NCI-H345 (cell line): ENCODE measurements at regions not wholly inside any gene's neighbourhood (a gene's known extent, or its start where the extent isn't known, plus 50 kb on each side); places are given as distances from the start of the nearest gene placed in this dataset.

Experiments
- DNase-seq: peaks from one replicate; lab custom pipeline; 2025; lab: John Stamatoyannopoulos, UW

DNA sequence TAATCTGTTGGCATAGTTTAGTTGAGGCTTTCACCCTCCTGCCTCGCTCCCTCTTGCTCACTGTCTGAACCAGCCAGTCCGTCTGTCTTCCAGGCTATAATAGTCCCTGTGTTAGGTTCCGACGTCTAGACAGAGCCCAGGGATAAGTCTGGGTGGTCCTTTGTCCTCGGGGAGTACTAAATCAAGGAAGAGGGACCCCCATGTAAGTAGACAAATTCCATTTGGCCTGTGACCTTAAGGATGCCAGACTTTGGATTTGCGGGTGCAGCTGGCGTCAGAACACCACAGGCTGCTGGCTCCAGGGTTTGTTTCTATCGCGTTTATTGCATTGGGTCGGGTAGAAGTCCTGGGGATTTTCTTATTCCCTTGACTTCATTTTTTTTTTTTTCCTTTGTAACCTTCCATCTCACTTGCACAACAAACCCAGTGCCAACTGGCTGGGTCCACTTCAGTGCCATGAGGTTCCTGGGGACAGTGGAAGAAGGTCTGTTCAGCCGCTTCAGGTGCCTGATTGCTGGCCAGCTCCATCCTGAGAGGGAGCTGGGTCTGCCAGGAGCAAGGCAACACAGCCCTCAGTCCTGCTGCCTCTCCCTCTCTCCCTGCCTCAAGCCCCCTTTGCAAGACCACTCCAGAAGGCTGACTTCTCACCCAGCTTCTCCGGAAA lies 95.4 kb upstream of the KLHL25 start:
- no peak for DNase-seq

DNA sequence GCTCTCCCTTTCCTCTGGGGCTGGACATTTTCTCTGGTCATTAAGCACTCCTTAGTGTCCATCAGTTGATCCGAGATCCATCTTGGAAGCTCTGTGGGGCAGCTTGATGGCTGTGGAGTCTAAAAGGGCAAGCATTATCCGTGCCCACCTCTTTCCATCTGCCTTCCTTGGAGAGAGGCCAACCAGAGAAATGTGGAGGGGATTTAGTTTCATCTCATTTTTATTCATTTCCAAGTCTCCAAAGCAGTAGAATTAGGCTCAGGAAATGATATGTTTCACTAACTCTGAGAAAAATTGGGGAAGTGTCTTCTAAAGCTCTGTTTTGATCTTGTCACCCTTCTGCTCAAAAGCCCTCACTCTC lies 95.9 kb upstream of the KLHL25 start:
- DNase-seq: no peak

DNA sequence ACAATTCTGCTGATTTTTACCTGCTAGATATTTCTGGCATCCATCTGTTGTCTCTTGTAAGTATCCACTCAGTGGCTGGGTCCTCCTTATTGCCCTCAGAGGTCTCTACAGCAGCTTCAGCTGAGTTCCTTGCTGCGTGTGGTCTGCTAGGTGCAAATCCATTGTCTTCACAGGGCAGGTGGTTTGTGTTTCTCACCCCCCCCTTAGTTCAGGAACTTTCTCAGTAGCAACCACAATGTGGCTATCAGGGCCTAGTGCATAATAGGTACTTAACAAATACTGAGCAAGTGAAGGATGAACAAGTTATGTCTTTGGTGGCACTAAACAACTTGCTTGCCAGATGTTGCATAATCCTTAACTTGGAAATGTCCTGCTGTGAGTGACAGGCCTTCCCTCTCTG lies 96.7 kb upstream of the KLHL25 start:
- no peak for DNase-seq

DNA sequence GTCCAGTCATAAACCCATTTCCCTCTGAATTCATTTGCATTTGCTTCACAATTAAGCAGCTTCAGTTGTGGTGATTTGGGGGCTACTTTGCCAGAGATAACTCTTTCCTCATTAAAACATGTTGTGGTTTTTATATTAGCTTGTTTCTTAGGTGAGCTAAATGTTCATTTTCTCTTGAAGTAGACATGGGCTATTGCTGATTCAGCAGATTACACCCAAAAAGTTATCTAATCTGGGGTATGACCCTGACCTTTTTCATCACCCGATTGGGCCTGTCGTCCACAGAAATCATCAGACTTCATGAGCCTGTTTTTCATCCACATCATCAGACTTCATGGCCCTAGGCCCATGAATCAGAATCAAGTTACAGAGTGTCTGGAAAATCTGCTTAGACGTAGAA lies 97.5 kb upstream of the KLHL25 start:
- no peak for DNase-seq

DNA sequence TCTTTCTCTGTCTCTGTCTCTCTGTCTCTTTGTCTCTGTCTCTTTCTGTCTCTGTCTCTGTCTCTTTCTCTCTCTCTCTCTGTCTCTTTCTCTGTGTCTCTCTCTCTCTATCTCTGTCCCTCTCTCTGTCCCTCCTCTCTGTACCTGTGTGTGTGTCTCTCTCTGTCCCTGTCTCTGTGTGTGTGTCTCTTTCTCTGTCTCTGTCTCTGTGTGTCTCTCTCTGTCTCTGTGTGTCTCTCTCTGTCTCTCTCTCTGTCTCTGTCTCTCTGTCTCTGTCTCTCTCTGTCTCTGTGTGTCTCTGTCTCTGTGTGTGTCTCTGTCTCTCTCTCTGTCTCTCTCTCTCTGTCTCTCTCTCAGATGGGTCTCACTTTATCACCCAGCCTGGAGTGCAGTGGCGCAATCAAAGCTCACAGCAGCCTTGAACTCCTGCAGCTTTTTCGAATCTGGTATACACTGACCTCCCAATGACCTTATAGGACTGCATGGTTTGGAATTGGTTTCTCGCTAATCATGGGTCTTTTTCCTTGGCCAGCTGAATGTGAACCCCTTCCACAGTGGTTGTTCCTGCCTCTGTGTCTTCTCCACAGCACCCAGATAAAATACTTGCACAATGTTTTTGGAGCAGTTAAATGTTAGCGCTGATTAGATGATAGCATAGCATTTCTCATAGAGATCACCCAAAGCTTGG lies 102.6 kb upstream of the KLHL25 start:
- no peak for DNase-seq

DNA sequence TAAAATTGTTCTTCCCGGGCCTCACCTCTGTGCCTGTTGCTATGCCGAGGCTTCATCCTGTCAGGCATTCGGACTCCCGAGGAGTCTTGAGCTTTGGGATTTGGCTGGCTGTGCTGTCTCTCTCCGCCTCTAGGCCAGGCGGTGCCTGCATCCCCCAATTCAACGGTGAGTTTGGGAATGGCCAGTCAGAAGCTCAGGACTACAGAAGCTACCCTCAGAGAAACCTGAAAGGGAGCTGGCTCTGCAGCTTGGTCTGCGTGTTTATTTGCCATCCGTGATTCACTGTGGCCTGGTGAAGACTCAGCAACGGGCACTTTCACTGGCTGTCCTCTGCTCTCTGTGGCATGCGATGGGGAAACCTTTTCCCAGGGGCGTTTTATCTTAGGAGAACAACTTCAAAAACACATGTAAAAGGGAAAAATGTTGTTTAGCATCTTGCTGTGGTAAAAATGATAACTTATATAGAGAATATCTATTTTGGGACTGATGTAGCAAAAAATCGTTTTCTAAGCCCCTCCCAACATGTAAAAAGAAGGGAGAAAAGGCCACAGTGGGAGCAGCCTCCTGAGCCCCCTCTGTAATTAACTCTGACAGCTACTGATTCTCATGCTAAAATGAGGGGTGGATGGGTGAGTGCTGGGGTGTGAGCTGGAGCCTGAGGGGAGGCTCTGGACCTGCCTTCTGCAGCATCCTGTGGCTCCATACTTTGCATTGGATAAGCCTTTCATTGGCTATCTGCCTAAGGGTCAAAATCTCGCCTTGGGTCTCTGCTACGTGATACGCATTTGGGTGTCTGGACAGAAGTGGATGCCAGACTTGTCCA lies 103.4 kb upstream of the KLHL25 start:
- DNase-seq: no peak

DNA sequence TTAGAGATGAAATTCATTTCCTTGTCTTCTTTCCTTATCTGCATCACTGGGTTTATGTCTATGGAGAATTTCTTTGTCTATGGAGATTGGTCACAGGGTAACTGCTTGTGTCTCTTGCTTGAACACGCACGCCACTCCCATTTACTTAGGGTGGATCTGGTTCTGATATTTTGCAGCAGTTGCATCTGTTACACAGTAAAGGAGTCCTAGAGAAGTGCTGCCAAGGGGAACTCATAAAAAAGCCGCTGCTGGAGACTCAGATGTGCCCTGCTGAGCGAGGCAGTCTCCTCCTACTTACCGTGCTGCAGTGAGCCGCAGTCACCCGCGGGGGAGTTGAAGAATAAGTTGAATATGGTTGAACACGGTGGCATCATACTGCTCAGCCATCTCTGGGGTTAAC lies 105.2 kb upstream of the KLHL25 start:
- no peak for DNase-seq

DNA sequence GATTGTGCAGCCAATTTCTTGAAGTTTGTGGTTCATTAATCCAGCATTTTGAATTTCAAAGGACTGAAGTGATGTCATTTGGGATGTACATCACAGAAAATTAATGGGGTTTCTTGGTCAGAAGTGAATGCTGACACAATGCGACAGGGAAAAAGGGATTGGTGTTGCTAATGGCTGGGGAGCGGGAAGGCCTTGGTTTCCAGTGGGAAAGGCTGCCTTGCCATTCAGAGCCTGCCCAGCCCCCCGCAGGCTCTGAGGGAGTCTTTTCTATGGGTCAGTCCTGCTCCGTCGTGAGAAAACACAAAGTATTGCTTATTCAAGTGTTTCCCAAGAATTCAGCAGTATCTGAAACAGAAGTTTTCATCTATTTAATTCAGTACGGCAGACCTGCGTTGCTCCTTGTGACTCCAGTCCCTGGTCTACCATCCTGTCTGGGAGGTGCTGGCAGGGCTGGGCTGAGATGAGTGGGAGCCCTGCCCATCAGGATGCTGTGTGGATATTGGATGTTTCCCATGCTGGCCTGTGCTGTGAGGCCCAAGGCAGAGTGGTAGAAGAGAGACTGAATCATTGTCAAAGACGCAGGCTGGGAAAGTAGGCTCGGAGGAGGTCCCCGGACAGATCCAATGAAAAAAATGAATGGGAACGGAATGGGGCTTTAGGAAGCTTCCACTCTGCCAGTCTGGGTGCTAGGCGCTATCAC lies 111.2 kb upstream of the KLHL25 start:
- no peak for DNase-seq

DNA sequence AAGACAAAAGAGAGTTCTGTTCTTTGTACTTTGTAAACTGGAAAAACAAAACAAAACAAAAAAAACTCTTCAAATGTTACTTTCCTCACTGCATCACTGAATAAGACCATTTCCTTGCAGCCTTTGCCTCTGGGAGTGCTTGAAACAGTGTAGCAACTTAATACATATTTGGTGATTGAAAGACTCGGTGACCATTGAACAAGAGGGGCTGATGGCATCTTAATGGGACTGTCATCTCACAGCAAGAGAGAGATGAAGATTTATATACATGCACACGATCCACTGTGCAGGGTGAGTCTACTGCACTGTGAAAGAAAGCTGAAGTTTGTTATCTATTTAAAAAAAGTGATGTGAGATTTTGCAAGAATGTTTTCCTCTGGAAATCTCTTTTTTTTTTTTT lies 111.9 kb upstream of the KLHL25 start:
- DNase-seq: no peak

DNA sequence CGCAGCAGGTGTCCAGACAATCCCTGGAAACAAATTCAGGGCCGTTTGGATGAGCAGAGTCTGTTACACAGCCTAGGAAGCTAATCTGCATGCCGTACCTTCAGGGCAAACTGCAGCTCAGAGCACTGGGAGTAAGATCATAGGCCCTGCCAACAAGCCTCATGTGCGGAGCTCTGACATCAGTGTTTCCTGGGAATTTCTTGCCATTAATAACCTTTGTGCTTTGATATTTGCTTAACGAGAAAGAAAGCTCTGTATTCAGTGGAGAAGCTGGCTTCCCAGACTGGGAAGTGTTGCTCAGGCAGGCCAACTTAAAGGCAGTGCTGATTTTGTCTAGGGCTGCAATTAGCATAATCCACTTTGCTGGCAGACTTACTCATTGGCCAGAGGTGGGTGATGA lies 116.1 kb upstream of the KLHL25 start:
- no peak for DNase-seq

DNA sequence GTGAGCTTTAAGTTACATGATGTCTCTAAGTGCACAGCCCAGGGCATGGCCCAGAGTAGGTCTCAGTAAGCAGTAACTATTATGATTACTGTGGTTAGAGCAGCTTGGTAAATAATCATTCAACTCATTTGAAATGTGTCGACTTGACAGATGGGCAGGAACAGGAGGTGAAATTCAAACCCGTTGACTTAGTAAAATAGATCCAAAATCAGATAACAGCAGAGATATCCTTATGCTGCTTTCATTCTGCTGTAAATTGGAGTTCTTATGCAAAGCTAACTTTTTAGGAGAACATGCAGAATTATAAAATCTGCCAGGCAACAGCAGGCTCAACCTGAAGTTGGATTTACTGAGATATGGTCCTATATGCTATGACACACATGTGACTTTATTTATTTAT lies 118.7 kb upstream of the KLHL25 start:
- DNase-seq: no peak

DNA sequence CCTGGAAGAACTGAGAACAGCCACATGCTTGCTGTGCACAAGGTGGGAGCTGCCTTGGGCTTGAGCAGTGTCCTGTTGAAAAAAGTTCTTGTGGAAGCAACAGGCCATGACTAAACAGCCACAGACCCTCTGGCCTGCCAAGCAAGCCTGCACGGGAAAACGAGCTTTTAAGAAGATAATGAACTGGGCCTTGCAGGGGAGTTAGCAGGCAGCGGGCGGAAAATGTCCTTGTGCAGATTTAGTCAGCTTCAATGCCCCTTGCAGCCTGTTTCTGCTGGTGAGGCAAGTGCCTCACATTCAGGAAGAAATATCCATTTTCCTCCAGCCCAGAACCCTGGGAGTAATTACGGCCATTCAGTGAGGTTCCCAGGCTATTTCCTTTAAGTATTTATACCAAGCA lies 126.2 kb upstream of the KLHL25 start:
- no peak for DNase-seq

DNA sequence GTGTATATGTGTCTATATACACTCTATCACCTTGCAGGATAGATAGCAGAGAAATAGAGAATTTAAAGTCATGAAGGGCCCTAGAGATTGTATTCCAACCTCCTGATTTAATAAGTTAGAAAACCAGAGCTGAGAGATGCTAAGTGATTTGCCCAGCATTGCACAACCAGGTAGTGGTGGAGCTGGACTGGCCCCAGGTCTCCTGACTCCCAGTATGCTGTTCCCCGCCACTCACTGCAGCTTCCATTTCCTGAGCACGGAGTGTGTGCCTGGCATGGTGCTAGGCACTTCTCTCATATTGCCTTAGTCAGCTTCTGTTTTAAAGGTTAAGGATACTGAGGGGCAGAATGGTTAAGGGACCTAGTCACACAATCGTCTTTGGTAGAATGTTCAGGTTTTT lies 129.4 kb upstream of the KLHL25 start:
- no peak for DNase-seq

DNA sequence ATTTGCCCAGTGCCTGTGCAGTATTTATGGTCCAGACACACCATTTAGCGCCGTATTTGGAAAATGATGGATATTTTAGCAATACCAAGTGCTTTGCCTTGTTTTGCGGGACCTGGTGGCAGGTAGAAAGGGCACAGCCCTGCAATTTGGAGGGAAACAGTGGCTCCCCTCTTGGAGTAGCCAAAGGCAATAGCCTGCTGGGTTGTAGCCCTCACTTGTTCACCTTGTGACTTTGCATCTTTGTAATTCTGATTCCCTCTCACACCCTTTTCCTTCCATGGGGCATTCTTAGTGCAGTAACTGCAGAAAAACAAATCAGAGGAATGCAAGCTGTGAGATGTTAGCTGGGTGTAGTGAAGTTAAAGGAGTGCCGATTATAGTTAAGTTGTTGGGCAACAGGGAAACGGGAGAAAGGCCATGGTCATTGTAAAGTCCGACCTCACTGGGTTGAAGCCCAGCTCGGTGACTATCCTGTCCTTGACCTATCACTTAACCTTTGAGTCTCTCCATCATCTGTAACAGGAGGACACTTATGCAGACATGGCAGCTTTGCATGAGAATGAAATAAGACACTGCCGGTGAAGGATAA lies 131.0 kb upstream of the KLHL25 start:
- DNase-seq: no peak

DNA sequence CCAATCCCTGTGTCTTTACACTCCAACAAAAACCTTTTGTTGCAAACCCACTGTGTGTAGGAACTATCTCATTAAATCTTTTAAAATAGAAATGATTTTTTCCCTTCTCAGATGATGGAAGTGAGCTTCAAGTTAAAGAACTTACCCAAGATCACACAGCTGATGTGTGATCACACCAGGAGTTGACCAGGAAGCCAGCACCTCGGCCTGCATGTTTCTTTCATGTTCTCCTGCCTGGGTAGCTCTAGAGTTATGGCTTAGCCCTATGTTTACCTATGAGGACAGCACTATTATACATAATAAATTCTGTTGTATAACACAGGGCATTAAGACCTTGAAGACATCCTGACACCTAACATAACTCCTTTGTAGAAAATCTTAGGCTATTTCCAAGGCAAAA lies 132.1 kb upstream of the KLHL25 start:
- no peak for DNase-seq

DNA sequence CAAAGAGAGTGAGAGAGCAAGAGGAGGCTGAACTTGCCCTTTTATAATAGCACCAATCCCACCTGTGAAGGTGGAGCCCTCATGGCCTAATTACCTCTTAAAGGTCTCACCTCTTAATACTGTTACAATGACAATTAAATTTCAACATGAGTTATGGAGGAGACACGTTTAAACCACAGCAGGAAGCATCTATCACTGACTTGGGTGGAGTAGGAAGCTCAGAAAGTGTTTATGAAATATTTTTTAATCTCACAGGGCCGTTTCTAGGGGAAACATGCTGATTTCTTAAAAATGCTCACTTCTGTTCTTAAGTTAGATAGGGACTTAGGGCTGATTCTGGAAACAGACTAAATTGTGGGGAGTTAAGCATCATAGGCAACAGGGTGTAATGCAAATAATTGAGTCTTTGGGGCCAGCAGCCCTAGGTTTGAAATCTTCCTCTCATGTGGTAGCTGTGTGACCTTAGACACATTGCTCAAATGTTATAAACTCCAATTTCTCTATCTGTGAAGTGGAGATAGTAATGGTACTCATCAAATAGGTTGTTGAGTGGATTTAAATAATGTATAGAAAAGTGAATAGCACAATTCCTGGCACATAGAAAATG lies 133.3 kb upstream of the KLHL25 start:
- DNase-seq: no peak

DNA sequence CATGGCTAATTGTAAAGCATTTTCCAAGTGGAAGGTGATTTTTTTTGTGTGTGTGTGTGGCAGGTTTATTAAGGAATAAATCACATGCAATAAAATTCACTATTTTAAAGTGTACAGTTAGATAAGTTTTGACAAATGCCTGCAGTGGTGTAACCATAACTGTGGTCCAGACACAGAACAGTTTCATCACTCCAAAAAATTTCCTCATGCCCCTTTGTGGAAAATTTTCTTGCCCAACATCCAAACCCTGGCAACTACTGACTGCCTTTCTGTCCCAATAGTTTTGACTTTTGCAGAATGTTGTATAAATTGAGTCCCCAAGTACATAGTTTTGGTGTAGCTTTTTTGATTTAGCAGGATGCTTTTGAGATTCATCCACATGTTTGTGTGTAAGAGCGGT lies 135.1 kb upstream of the KLHL25 start:
- DNase-seq: no peak

DNA sequence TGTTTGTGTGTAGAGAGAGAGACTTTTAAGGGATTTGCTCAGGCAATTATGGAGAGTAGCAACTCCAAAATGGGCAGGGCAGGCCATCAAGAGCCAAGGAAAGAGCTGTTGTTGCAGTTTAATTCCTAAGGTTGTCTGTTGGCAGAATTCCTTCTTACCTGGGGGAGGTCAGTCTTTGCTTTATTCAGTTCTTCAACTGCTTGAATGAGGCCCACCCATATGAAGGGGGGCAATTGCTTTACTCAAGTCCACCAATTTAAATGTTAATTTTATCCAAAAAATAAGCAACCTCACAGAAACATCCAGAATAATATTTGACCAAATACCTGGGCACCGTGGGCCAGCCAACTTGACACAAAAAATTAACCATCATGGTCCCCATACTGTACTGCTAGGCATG lies 137.7 kb upstream of the KLHL25 start:
- no peak for DNase-seq

DNA sequence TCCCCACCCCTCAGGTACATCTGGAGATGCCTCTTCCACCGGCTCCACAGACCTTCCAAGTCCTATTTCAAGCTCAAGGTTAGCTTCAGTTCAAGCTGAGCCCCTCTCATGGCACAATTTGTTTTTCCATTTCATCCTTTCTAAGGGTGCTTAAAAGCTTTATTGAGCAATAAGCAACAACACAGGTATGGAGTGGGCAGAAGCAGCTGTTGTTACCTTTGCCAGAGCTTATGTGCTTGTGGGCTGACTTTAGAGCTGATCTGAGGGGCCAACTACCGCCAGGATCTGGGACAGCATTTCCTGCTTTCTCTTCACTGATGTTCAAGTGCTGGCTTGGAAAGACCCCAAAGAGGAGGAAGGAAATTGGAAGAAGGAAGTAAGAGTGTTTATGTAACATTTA lies 140.0 kb upstream of the KLHL25 start:
- no peak for DNase-seq

DNA sequence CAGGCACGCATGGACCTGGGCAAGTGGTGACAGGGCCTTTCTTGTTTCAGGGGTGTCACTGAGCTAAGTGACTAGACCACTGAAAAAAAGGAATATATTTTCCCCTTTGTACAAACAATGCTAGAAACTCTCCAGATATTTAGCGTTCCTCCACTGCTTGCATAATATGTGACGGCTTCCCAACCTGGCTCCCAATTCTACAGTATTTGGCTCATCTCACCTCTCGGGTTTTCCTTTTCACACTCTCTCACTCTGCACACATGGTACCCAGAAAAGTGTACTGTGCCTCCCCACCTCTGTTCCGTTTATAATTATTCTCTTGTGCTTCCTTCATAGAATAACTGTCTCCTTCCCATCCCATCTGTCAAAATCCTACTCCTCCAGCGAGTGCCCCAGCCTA lies 140.5 kb upstream of the KLHL25 start:
- no peak for DNase-seq

DNA sequence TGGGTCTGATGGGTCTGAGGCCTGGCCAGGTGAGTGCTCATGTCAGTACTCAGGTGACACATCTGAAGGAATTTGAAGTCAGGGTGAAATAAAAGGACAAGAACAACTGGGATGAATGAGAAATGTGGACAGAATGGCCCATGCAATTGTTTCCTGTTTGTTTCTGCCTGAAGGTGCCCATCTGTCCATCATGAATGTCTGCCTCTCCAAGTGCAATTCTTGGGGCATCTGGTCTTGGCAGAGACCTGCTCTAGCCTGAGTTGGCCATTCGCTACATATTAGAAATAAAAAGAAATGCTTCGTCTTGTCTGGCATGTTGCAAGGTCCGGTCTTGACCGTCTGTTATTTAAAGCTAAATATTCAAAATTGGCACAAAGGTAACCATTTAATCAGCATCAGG lies 142.0 kb upstream of the AGBL1 start:
- no peak for DNase-seq
